HL-60 (cell line): ENCODE measurements at regions not wholly inside any gene's neighbourhood (a gene's known extent, or its start where the extent isn't known, plus 50 kb on each side); places are given as distances from the start of the nearest gene placed in this dataset.

ENCODE experiments used
- DNase-seq, 2 experiments: peaks; one replicate each; pipeline ENCODE4 v3.0.0-alpha.2; 2010 to 2020; ENCODE audit warnings: low read depth in 1 of 2, low spot score in 1 of 2
- H3K27ac ChIP-seq: fragments of 250-450 bp; sonication (Bioruptor Pico); replicated peaks from 2 replicates; pipeline ENCODE4 v1.5.1; 2020; ENCODE audit warnings: mild to moderate bottlenecking, moderate library complexity
- H3K27me3 ChIP-seq: fragments of 250-450 bp; sonication (Bioruptor Pico); 2 replicates; pipeline ENCODE4 v1.5.1; 2021; ENCODE audit warnings: mild to moderate bottlenecking, moderate library complexity; ENCODE audit not compliant: insufficient read depth, poor library complexity, severe bottlenecking
- H3K4me3 ChIP-seq: replicated peaks from 2 replicates; pipeline ENCODE4 v1.5.1; 2011; ENCODE audit warnings: mild to moderate bottlenecking, control low read depth, low read length; ENCODE audit not compliant: insufficient read depth
- GABPA ChIP-seq: IDR thresholded peaks from 2 replicates; pipeline ENCODE4 v1.6.1; 2012; ENCODE audit warnings: low read depth
- POLR2AphosphoS5 ChIP-seq: IDR thresholded peaks from 2 replicates; pipeline ENCODE4 v1.6.1; 2012; ENCODE audit warnings: low read depth
- REST ChIP-seq: IDR thresholded peaks from 2 replicates; pipeline ENCODE4 v1.6.1; 2012; ENCODE audit warnings: low read depth; ENCODE audit not compliant: insufficient replicate concordance
- SPI1 ChIP-seq: IDR thresholded peaks from 2 replicates; pipeline ENCODE4 v1.6.1; 2012; ENCODE audit warnings: low read depth, mild to moderate bottlenecking, borderline replicate concordance
- TF ChIP-seq, protein P1 (sequence below): IDR thresholded peaks from one replicate; pipeline ENCODE4 v1.5.1; 2011; ENCODE audit warnings: low read length, control low read depth, inconsistent platforms; ENCODE audit not compliant: insufficient read depth

GRCh38 chr7:3234851-3235250, 66.2 kb upstream of the SDK1 start:
- H3K27ac ChIP-seq = no peak overlapping the region
- TF ChIP-seq REST (no peak), POLR2AphosphoS5 (no peak), GABPA (no peak), SPI1 (no peak)
- TF ChIP-seq, protein P1, sequence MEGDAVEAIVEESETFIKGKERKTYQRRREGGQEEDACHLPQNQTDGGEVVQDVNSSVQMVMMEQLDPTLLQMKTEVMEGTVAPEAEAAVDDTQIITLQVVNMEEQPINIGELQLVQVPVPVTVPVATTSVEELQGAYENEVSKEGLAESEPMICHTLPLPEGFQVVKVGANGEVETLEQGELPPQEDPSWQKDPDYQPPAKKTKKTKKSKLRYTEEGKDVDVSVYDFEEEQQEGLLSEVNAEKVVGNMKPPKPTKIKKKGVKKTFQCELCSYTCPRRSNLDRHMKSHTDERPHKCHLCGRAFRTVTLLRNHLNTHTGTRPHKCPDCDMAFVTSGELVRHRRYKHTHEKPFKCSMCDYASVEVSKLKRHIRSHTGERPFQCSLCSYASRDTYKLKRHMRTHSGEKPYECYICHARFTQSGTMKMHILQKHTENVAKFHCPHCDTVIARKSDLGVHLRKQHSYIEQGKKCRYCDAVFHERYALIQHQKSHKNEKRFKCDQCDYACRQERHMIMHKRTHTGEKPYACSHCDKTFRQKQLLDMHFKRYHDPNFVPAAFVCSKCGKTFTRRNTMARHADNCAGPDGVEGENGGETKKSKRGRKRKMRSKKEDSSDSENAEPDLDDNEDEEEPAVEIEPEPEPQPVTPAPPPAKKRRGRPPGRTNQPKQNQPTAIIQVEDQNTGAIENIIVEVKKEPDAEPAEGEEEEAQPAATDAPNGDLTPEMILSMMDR = no peak
- no peak overlapping the region for H3K4me3 ChIP-seq
- no peak for DNase-seq
- no peaks in the 10 kb centered on the region for H3K27me3 ChIP-seq

- H3K4me3 ChIP-seq = no peak overlapping the region
- DNase-seq = no peak
- H3K27me3 ChIP-seq = no peaks in the 10 kb centered on the region
- TF ChIP-seq GABPA = no peak
- TF ChIP-seq, protein P1 = no peak
- TF ChIP-seq POLR2AphosphoS5 = no peak
- TF ChIP-seq SPI1 = no peak
- no peak for TF ChIP-seq REST
- no peak overlapping the region for H3K27ac ChIP-seq
Observed at GRCh38 chr7:3235322-3235721, 65.7 kb upstream of the SDK1 start.

- no peak for DNase-seq
- Histone ChIP-seq H3K4me3 (no peak overlapping the region), H3K27me3 (no peaks in the 10 kb centered on the region), H3K27ac (no peak overlapping the region)
- TF ChIP-seq GABPA (no peak), SPI1 (no peak), POLR2AphosphoS5 (no peak), REST (no peak)
- TF ChIP-seq, protein P1 = no peak
Observed at GRCh38 chr7:3236268-3236667, 64.8 kb upstream of the SDK1 start.
